NCI-H345 treated with DMSO at 0.1 percent for 48 hours (cell line): ENCODE measurements at regions not wholly inside any gene's neighbourhood (a gene's known extent, or its start where the extent isn't known, plus 50 kb on each side); places are given as distances from the start of the nearest gene placed in this dataset.
A peak's percentile ranks its signal among the peaks of the same experiment; 100 is the strongest.
"Not testable (repeated sequence)": the region's sequence is repeated elsewhere in the genome, so short reads cannot be mapped to it uniquely, and the experiment has no call there.

Source experiments
- DNase-seq: peaks from one replicate; lab custom pipeline; 2025; ENCODE audit not compliant: unreplicated experiment; lab: John Stamatoyannopoulos, UW

DNA sequence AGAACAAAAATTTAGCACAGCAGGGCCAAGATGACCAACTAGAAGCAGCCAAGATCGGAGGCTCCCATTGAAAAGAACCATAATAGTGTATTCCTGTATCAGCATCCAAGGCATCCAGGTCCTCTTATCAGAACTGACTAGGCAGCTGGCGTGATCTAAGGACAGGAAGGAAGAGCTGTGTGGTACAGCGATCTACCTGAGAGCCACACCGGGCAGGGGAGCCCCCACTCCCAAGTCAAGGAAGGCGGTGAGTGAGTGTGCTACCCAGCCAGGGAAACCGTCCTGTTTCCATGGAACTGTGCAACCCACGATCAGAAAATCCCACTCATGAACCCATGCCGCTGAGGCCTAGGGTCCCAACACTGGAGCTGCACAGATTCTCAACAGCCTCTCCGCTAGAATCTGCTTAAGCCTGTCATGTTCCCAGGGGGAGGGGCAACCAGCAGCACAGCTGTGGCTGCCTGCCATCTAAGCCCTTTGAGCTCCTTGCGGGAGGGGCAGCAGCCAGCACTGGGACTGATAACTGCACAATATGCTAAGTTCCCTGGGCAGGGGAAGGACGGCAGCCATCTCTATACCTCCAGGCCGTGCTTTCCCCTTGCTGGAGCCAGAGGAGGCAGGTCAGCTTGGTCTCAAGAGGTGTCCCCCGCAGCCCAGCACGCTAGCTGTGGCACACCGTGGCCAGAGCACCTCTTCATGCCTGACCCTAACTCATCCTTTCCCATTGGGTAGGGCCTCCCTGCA is 213.0 kb upstream of the SMIM30 start:
- no peak for DNase-seq

DNA sequence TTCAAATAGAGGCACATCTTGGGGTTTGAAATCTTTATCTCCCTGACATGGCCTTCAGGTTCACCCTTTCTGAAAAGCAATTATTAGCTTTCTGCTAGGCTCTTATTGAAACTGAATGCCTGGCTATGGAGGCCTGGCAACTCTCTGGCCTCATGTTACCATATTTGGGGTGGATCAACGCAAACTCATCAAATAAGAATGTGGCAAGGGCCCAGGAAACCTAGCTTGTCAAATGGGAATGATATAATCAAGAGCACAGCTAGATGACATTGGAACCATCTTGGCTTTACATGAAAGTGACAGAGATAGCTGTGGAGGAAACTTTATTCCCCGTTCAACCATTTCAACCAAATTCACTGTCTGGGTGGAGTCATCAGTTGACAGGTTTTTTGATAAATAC is 202.8 kb upstream of the SMIM30 start:
- DNase-seq = no peak

GRCh38 chr7:113320419-113320818 is 202.1 kb upstream of the SMIM30 start:
- peak; percentile 89 for DNase-seq

DNA sequence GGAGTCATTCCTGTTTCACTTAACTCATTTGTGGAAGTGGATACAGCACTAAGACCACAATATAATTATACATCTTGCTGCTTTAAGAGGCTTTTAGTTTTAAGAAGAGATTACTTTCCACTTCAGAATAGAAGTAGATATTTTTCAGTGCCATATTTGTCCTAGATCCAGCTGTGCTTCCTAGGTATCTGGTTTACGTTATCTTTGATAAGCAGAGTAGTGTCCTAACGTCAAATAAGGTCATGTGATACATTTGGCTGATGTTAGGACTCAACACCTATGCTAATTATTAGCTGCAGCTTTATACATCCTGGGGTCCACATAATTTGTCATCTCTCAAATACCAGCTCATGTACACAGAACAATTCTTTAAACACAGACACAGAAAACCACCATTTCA is 196.2 kb upstream of the SMIM30 start:
- no peak for DNase-seq

DNA sequence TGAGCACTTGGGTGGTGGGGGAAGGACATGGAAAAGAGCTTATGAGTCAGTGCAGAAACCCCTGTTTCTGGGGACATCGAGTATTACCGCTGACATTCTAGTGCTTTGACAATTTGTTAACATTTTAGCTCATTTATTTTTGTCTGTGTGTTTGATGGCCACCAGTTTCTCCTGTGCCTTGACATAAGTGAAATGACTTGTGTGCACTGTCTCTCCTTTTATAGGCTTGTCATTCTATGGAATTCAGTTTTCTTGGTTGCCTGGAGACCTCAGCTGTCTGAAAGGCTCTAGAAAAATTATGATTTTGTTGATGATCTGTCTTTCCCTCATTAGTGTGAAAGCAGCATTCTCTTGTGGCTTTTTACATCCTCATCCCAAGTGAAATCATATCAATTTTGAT is 190.0 kb upstream of the SMIM30 start:
- no peak for DNase-seq

DNA sequence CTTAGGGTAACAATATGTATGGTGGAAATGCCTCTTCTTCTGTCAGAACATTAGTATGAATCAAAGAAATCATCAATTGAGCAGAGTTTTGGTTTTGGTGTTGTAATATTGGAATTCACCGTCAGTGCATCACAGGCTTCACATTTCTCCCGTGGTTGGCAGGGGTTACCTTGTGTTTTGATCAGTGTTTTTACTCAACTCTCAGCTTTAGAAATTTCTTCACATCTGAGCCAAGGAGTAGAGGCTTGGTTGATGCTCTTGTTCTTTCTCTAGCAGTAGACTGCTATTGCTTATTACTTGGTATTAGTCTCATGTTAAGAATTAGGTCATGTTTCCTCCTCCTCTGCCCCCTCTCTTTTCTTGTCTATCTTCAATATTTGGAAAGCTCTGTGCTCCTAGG is 188.8 kb upstream of the SMIM30 start:
- no peak for DNase-seq

- no peak for DNase-seq
Observed at GRCh38 chr7:113306302-113306701, 187.9 kb upstream of the SMIM30 start.

DNA sequence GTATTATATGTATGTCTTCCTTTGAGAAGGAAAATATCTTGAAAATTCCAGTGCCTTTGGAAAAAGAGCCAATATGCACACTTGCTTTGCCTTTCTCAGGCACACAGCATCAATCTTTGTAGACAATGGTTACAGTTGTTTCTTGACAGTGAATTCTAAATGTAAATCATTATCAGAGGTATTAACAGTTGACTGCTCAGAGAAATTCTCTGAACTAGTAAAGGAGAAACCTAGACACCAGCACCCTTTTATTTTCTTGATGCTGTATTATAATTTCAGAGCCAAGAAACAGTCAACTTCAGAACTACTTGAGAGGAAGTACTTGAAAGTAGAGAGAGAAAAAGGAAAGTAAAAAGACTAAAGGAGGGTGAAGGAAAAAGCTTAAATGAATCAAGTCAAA is 185.8 kb upstream of the SMIM30 start:
- DNase-seq = no peak

- not testable (repeated sequence) for DNase-seq
Observed at GRCh38 chr7:113303388-113303787, 185.0 kb upstream of the SMIM30 start.

- no peak for DNase-seq
Observed at GRCh38 chr7:113301983-113302382, 183.6 kb upstream of the SMIM30 start.

DNA sequence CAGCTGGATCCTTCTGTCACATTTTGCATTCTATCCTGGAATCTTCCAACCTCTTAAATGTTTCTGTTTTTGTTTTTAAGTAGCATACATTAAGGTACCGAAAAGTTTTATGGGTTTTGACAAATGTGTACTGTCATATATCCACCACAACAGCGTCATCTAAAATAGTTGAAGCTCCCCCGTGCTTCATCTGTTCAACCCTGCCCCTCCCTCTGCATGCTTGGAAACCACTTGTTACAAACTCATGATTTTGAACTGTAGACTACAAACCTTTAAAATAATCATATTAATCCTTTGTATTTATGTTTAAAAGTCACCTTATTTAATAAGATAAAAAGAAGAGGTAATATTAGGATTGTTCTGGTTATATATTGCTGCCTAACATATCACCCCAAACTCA is 182.8 kb upstream of the SMIM30 start:
- DNase-seq = no peak

GRCh38 chr7:113299748-113300147 is 181.4 kb upstream of the SMIM30 start:
- DNase-seq = no peak

GRCh38 chr7:113298501-113298900 is 180.1 kb upstream of the SMIM30 start:
- no peak for DNase-seq

DNA sequence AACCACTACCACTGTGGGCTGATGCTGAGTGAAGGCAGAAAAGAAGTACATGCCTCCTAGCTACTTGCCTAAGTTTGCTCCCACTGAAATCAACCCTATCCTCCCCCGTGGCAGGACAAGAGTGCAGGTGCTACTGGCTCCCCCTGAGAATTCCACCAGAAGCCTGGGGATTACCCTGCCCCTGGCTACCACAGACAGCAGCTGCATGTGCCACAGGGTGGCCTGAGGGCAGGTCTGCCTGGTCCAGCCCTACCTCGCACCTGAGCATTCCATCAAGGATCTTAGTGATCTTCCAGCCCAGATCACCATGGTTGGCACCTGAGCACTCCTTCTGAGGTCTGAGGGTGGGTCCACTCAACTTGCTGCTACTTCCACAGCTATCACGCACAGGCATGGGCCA is 176.4 kb upstream of the SMIM30 start:
- DNase-seq = no peak

DNA sequence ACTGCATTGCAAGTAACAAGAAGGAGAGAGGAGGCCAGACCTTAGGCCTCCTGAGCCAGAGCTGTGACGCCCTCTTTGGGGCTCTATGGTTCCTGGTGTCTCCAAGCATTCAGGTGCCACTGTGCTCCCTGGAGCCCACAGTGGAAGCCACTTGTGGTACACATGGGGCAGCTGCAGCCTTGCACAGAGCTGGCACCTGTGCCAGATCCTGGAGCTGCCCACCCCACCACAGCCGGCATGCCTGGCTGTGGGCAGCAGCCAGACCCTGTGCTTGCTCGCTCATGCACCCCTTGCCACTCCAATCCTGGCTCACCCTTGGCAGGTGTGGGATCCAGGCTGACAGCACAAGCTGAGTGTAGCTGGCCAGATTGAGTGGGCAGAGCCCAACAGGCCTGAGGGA is 173.8 kb upstream of the SMIM30 start:
- no peak for DNase-seq

DNA sequence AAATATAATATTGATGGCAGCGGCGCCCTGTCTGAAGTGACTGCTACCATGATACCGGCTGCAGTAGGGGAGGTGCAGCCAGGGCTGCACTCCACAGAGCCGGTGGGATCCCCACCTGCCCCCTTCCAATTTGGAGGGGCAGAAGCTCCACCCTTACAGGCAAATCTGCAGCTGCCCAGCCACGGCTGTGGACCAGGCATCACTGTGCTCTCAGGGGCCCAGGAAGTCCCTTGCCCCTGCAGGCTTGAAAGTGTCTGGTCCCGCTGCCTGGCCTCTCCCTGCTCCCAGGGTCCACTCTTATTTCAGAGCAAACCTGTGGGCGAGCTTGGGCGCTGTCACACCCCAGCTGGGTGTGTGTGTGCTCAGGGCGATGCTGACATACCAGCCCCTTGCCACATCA is 172.7 kb upstream of the SMIM30 start:
- no peak for DNase-seq

DNA sequence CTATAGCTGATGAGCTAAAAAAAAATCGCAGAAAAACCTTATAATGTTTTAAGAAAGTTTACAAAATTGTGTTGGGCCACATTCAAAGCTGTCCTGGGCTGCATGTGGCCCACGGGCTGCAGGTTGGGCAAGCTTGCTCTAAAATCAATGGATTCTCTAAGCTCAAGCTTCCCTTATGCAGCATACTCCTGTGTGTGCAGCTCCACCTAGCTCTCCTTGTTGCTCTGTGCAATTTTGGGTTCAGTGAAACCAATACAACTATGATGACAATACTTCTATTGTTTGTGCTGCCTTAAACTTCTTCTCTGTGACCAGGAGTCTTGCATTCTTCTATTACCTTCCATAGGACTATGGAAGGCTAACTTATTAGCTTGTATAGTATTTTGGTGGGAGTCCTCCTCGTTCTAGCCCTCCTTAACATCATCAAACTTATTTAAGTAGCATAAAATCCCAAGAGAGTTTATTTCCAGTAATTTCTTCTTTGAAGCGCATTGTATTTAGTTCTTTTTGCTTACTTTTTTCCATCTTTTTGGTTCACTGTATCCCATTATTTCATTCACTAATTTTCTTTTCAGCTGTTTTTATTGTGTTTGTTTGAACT is 170.9 kb upstream of the SMIM30 start:
- DNase-seq = no peak

DNA sequence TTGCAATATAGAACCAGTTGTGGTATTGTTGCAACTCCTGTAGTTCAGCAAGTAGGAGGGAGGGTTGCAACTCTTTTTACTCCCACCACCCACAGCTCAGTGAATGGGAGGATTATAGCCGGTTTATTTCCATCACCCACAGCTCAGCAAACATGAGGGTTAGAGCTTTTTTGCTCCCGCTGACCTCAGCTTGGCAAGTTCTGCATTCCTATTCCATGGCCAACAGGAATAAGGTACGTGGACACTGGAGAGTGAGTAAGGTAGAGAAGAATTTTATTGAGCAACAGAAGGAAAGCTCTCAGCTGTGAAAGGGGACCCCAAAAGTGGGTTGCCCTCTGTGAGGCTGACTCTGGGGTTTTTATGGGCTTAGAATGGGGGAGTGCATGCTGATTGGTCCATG is 167.1 kb upstream of the SMIM30 start:
- DNase-seq = no peak

GRCh38 chr7:113283861-113284260 is 165.5 kb upstream of the SMIM30 start:
- no peak for DNase-seq

DNA sequence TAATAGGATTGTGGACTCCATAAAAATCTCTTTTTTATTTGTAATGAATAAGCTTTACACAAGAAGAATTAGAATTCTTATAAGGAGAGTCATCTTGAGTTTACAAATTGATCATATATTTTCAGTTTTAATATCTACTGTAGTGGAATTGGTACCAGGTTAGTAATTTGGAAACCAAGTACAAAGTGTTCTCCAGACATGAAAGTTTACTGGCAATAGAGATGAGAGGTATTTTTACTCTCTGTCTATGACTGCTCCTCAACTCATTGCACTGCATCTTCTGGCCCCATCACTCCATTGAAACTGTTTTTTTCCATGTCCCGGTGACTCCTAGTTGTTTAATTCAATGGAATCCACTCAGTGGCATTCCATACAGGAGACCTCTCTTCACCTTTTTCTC is 164.5 kb upstream of the SMIM30 start:
- DNase-seq = no peak

- no peak for DNase-seq
Observed at GRCh38 chr7:113281223-113281622, 162.9 kb upstream of the SMIM30 start.

DNA sequence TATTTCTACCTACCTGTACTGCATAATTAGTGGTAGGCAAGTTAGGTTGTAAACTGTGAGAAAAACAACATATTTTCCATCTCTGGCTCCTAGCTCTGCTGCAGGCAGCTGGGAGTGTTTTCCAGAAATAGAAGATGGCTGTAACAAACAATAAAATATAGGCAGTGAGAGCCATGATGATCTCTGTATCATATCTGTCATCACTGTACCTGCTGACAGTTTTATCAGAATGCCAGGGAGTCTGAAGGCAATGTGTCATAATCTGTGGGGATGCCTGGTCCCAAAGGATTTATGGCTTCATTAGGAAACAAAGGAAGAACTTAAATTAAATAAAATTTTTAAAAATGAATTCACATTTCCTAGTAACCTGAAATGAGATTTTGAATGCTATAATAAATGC is 160.9 kb upstream of the SMIM30 start:
- DNase-seq = no peak

DNA sequence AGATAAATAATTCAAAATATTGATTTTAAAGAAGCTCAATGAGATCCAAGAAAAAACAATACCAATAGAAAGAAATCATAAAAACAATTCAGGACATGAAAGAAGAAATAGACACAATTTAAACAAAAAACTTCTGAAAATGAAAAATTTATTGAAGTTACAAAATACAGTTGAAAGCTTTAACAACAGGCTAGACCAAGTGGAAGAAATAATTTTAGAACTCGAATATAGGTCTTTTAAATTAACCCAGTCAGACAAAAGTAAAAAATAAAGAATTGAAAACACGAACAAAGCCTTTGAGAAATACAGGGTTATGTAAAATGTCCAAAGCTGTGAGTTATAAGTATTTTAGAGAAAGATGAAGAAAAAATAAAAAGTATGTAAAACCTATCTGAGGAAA is 152.4 kb upstream of the SMIM30 start:
- no peak for DNase-seq
